ENCODE measurements at regions not wholly inside any gene's neighbourhood (a gene's known extent, or its start where the extent isn't known, plus 50 kb on each side); places are given as distances from the start of the nearest gene placed in this dataset.

DNA sequence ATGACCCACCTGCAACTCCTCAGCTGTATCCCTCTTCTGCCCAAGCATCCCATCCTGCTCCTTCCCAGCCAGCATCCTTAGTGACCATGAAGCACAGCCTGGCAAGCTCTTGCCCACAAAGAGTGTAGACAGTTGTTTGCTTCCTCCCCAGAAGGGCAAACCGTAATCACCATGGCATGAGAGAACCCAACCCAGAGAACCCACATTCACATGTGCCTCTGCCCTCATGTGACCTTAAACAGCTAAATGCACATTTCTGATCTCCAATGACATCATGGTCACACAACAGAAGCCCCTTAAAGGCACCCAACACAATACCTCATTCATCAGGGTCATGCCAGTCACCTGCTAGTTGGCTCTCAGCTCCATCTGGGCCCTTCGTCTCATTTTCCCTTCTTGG lies 162.8 kb upstream of the CDYL start:
- TF ChIP-seq, protein P1, sequence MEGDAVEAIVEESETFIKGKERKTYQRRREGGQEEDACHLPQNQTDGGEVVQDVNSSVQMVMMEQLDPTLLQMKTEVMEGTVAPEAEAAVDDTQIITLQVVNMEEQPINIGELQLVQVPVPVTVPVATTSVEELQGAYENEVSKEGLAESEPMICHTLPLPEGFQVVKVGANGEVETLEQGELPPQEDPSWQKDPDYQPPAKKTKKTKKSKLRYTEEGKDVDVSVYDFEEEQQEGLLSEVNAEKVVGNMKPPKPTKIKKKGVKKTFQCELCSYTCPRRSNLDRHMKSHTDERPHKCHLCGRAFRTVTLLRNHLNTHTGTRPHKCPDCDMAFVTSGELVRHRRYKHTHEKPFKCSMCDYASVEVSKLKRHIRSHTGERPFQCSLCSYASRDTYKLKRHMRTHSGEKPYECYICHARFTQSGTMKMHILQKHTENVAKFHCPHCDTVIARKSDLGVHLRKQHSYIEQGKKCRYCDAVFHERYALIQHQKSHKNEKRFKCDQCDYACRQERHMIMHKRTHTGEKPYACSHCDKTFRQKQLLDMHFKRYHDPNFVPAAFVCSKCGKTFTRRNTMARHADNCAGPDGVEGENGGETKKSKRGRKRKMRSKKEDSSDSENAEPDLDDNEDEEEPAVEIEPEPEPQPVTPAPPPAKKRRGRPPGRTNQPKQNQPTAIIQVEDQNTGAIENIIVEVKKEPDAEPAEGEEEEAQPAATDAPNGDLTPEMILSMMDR (IDR thresholded peaks at IDR 0.05) = no peak
- TF ChIP-seq POLR2A (IDR thresholded peaks at IDR 0.05) = no peak
